ENCODE measurements at regions not wholly inside any gene's neighbourhood (a gene's known extent, or its start where the extent isn't known, plus 50 kb on each side); places are given as distances from the start of the nearest gene placed in this dataset.

GRCh38 chr4:138951764-138952163 is 63.8 kb upstream of the NOCT start:
- TF ChIP-seq CTCF (conservative IDR thresholded peaks at IDR 0.05; ENCODE audit: low read depth, low read length) = no peak
- TF ChIP-seq BHLHE40 (IDR thresholded peaks at IDR 0.05; ENCODE audit: low read depth, low read length) = no peak
- no peak for TF ChIP-seq POLR2A (IDR thresholded peaks at IDR 0.05; ENCODE audit: low read depth, low read length)
- TF ChIP-seq RAD21 (IDR thresholded peaks at IDR 0.05; ENCODE audit: low read length) = no peak
- TF ChIP-seq SMC3 (IDR thresholded peaks at IDR 0.05; ENCODE audit: low read depth, low read length) = no peak
- no peak for TF ChIP-seq MAFK (IDR thresholded peaks at IDR 0.05; ENCODE audit: low read depth, low read length)
- no peak for TF ChIP-seq USF2 (IDR thresholded peaks at IDR 0.05; ENCODE audit: low read depth, low read length)
- TF ChIP-seq RCOR1 (IDR thresholded peaks at IDR 0.05; ENCODE audit: insufficient replicate concordance, low read length) = no peak
- TF ChIP-seq RFX5 (IDR thresholded peaks at IDR 0.05; ENCODE audit: low read depth, low read length) = no peak
- no peak for TF ChIP-seq MXI1 (IDR thresholded peaks at IDR 0.05; ENCODE audit: borderline replicate concordance, low read depth, low read length)
- TF ChIP-seq CEBPB (IDR thresholded peaks at IDR 0.05; ENCODE audit: low read depth, low read length) = no peak
